Heart right ventricle (tissue), 16 donors: ENCODE measurements at regions not wholly inside any gene's neighbourhood (a gene's known extent, or its start where the extent isn't known, plus 50 kb on each side); places are given as distances from the start of the nearest gene placed in this dataset.

Experiments used
- ATAC-seq, 8 donors: fragments of 200-7000 bp; cut with Tn5 transposase; one replicate each; pipeline ENCODE4 v1.9.1; 2020; ENCODE audit warnings: mild to moderate bottlenecking in 8 of 8, moderate library complexity in 8 of 8, moderate number of reproducible peaks in 1 of 8
- DNase-seq, 2 donors: peaks; one replicate each; pipeline ENCODE4 v3.0.0-alpha.2; 2020
- H3K27ac ChIP-seq, 10 donors: fragments of 200-600 bp; sonication (generic) in 2 of 10; one replicate each; pipeline versions ENCODE4 v1.5.0 to v1.8.0; 2020 to 2022; ENCODE audit warnings: mild to moderate bottlenecking in 3 of 10
- H3K27me3 ChIP-seq, 7 donors: fragments of 200-600 bp; one replicate each; pipeline ENCODE4 v1.8.0; 2021 to 2022; ENCODE audit warnings: mild to moderate bottlenecking in 2 of 7
- H3K36me3 ChIP-seq, 9 donors: fragments of 200-600 bp; sonication (generic) in 1 of 9; one replicate each; pipeline versions ENCODE4 v1.5.0 to v1.8.0; 2020 to 2022; ENCODE audit warnings: mild to moderate bottlenecking in 2 of 9
- H3K4me1 ChIP-seq, 9 donors: fragments of 200-600 bp; sonication (generic) in 1 of 9; one replicate each; pipeline versions ENCODE4 v1.5.0 to v1.8.0; 2020 to 2022; ENCODE audit warnings: mild to moderate bottlenecking in 4 of 9
- H3K4me3 ChIP-seq, 10 donors: fragments of 200-600 bp; sonication (generic) in 2 of 10; one replicate each; pipeline versions ENCODE4 v1.5.0 to v1.8.0; 2020 to 2022; ENCODE audit warnings: mild to moderate bottlenecking in 7 of 10, moderate library complexity in 2 of 10
- H3K9me3 ChIP-seq, 11 donors: fragments of 200-600 bp in 10 of 11; sonication (generic) in 2 of 11; one replicate each; pipeline versions ENCODE4 v1.5.0 to v1.8.0; 2013 to 2022; ENCODE audit warnings: mild to moderate bottlenecking in 2 of 11, control low read depth in 1 of 11, moderate library complexity in 1 of 11
- CTCF ChIP-seq, 9 donors: fragments of 200-600 bp; sonication (generic) in 2 of 9; IDR thresholded peaks; one replicate each; pipeline versions ENCODE4 v1.5.0 to v1.8.0; 2021 to 2022; ENCODE audit warnings: antibody characterized with exemption in 9 of 9, mild to moderate bottlenecking in 5 of 9, moderate library complexity in 1 of 9
- WGBS, 2 donors: extraction: QIAGEN DNeasy Blood & Tissue Kit; methylation state at CpG; one replicate each; pipeline ENCODE4 v1.1.7; 2013; ENCODE audit warnings: inconsistent platforms in 1 of 2; 5-methylcytosine and 5-hydroxymethylcytosine counted together
- intact Hi-C, 10 donors: fragments of 100-400 bp; cut with DNase I; formaldehyde crosslinking; loops; one replicate each; pipeline versions ENCODE4 v1.11.1 to v1.14.2; 2022
- donor health status: Arrhythmogenic right ventricular cardiomyopathy.
- donor health status: ischemic (EF 13 %, LVEDD 7.1; RV severe dilation, severe dysfunction).
- donor health status: healthy with polysubstance abuse.
- donor health status: DM: no; HTN: yes; CAD: no.
- donor health status: DM: no; HTN: no; CAD: no.
- donor health status: ischemic (EF 25% LVEDD 6.9; RV normal size, moderate dysfunction).
- donor health status: ischemic (EF 25% LVEDD 5.7; RV mildly dilated, moderate dysfunction).
- donor health status: healthy.
- donor health status: DM: yes; HTN: yes; CAD: no.
- donor health status: Ischemic cardiomyopathy.
- donor health status: ischemic (EF 35%, LVEDD 5.7; RV mildly dilated, moderate dysfunction).
- donor health status: nonischemic (EF 11% LVEDD 7.7; RV severe dilation, severe dysfunction).
- donor health status: DM: yes; HTN: yes; CAD: no.
- donor health status: PGD.
- donor health status: ischemic (EF 29% LVEDD 5.4; RV normal size, mild dysfunction).
- donor health status: nonischemic (EF 23%, LVEDD 6.1; RV moderate dilation, normal function).

- no peak overlapping the region for H3K4me3 ChIP-seq
- H3K27ac ChIP-seq, result no peak overlapping the region
- ATAC-seq (no peak), DNase-seq (no peak)
- no peaks in the 10 kb centered on the region for H3K27me3 ChIP-seq
- intact Hi-C loops, result no loop called here
- no peak for TF ChIP-seq CTCF (IDR thresholded peaks at IDR 0.05)
- WGBS, 2 donors, result 60 to 65% methylated on average over 3 of the region's 3 CpGs
- H3K4me1 ChIP-seq, result no peaks in the 10 kb centered on the region
- no peaks in the 10 kb centered on the region for H3K9me3 ChIP-seq
- no peaks in the 10 kb centered on the region for H3K36me3 ChIP-seq
These were observed 317.8 kb downstream of the RPS4Y2 start for GRCh38 chrY:21073641-21074260.

GRCh38 chrY:21075658-21076057 is 319.8 kb downstream of the RPS4Y2 start:
- no peak for TF ChIP-seq CTCF (IDR thresholded peaks at IDR 0.05)
- ATAC-seq (no peak), DNase-seq (no peak)
- intact Hi-C loops, result no loop called here
- Histone ChIP-seq H3K27me3 (no peaks in the 10 kb centered on the region), H3K36me3 (no peaks in the 10 kb centered on the region), H3K9me3 (no peaks in the 10 kb centered on the region), H3K4me3 (no peak overlapping the region), H3K27ac (no peak overlapping the region), H3K4me1 (no peaks in the 10 kb centered on the region)
- 50 to 54% methylated on average over 3 of the region's 3 CpGs for WGBS, 2 donors

GRCh38 chrY:21079670-21080069 is 323.8 kb downstream of the RPS4Y2 start:
- Histone ChIP-seq H3K27me3 (no peaks in the 10 kb centered on the region), H3K4me1 (no peaks in the 10 kb centered on the region), H3K4me3 (no peak overlapping the region), H3K36me3 (no peaks in the 10 kb centered on the region), H3K27ac (no peak overlapping the region), H3K9me3 (no peaks in the 10 kb centered on the region)
- DNase-seq (no peak), ATAC-seq (no peak)
- WGBS, 2 donors, result 17 to 74% methylated on average over 2 of the region's 2 CpGs
- no peak for TF ChIP-seq CTCF (IDR thresholded peaks at IDR 0.05)
- intact Hi-C loops, result no loop called here

- Histone ChIP-seq H3K4me3 (no peak overlapping the region), H3K9me3 (no peaks in the 10 kb centered on the region), H3K27ac (no peak overlapping the region), H3K36me3 (no peaks in the 10 kb centered on the region), H3K4me1 (no peaks in the 10 kb centered on the region), H3K27me3 (no peaks in the 10 kb centered on the region)
- ATAC-seq (no peak), DNase-seq (no peak)
- WGBS, 2 donors, result 51 to 52% methylated on average over 4 of the region's 4 CpGs
- intact Hi-C loops, result no loop called here
- no peak for TF ChIP-seq CTCF (IDR thresholded peaks at IDR 0.05)
These were observed 326.0 kb downstream of the RPS4Y2 start for GRCh38 chrY:21081640-21082611.
